Mesendoderm (in vitro differentiated cells): ENCODE measurements at regions not wholly inside any gene's neighbourhood (a gene's known extent, or its start where the extent isn't known, plus 50 kb on each side); places are given as distances from the start of the nearest gene placed in this dataset.

ENCODE experiments used
- DNase-seq: peaks from one replicate; pipeline ENCODE4 v3.0.0; 2013
- H2AK5ac ChIP-seq: 2 replicates; pipeline ENCODE4 v1.6.1; 2013; ENCODE audit warnings: low read length, inconsistent platforms
- H2BK120ac ChIP-seq: 2 replicates; pipeline ENCODE4 v1.6.1; 2013; ENCODE audit warnings: low read depth, mild to moderate bottlenecking, low read length, moderate library complexity, mixed read lengths
- H2BK15ac ChIP-seq: replicated peaks from 2 replicates; pipeline ENCODE4 v1.6.1; 2013; ENCODE audit warnings: low read depth, mild to moderate bottlenecking, moderate library complexity
- H2BK5ac ChIP-seq: 2 replicates; pipeline ENCODE4 v1.6.1; 2013; ENCODE audit warnings: low read length, inconsistent platforms
- H3K18ac ChIP-seq: 2 replicates; pipeline ENCODE4 v1.6.1; 2013; ENCODE audit warnings: mild to moderate bottlenecking, low read length, mixed read lengths
- H3K23ac ChIP-seq: one replicate; pipeline ENCODE4 v1.6.1; 2013; ENCODE audit warnings: low read length
- H3K27ac ChIP-seq: 2 replicates; pipeline ENCODE4 v1.5.1; 2013; ENCODE audit warnings: low read depth, mild to moderate bottlenecking, inconsistent platforms, low read length, moderate library complexity
- H3K27me3 ChIP-seq: 2 replicates; pipeline ENCODE4 v1.6.1; 2013; ENCODE audit warnings: low read length, control low read depth, mild to moderate bottlenecking, inconsistent platforms; ENCODE audit not compliant: insufficient read depth, poor library complexity
- H3K36me3 ChIP-seq: 2 replicates; pipeline ENCODE4 v1.6.1; 2013; ENCODE audit warnings: low read length, inconsistent platforms; ENCODE audit not compliant: control insufficient read depth, insufficient read depth
- H3K4ac ChIP-seq: one replicate; pipeline ENCODE4 v1.6.1; 2013; ENCODE audit warnings: low read depth, mild to moderate bottlenecking, low read length, moderate library complexity
- H3K4me1 ChIP-seq: 2 replicates; pipeline ENCODE4 v1.6.1; 2013; ENCODE audit warnings: low read depth, low read length, inconsistent platforms; ENCODE audit not compliant: control insufficient read depth
- H3K4me2 ChIP-seq: 2 replicates; pipeline ENCODE4 v1.6.1; 2013; ENCODE audit warnings: low read length
- H3K4me3 ChIP-seq: 2 replicates; pipeline ENCODE4 v1.5.1; 2013; ENCODE audit warnings: mild to moderate bottlenecking, low read length
- H3K56ac ChIP-seq: one replicate; pipeline ENCODE4 v1.6.1; 2013; ENCODE audit warnings: low read length
- H3K79me1 ChIP-seq: 2 replicates; pipeline ENCODE4 v1.6.1; 2013; ENCODE audit warnings: low read length, inconsistent platforms
- H3K79me2 ChIP-seq: 2 replicates; pipeline ENCODE4 v1.6.1; 2013; ENCODE audit warnings: mild to moderate bottlenecking, low read length; ENCODE audit not compliant: control insufficient read depth, insufficient read depth
- H3K9ac ChIP-seq: 2 replicates; pipeline ENCODE4 v1.6.1; 2013; ENCODE audit warnings: low read length, inconsistent platforms
- H4K5ac ChIP-seq: one replicate; pipeline ENCODE4 v1.6.1; 2013; ENCODE audit warnings: low read length
- H4K8ac ChIP-seq: one replicate; pipeline ENCODE4 v1.6.1; 2013; ENCODE audit warnings: low read depth, mild to moderate bottlenecking, control low read depth, low read length, moderate library complexity
- WGBS: extraction: QIAGEN DNeasy Blood & Tissue Kit; methylation state at CpG from one replicate; pipeline ENCODE4 v1.1.7; 2013; ENCODE audit warnings: low lambda C conversion rate, missing lambda C conversion rate; ENCODE audit not compliant: insufficient coverage; ENCODE audit errors: extremely low coverage; 5-methylcytosine and 5-hydroxymethylcytosine counted together

- Histone ChIP-seq H2BK5ac (no peak overlapping the region), H3K18ac (no peak overlapping the region), H3K27me3 (no peaks in the 10 kb centered on the region), H3K4me3 (no peak overlapping the region), H3K56ac (no peak overlapping the region), H4K8ac (no peak overlapping the region), H3K4me1 (no peaks in the 10 kb centered on the region), H2BK120ac (no peak overlapping the region), H3K27ac (no peak overlapping the region), H3K23ac (no peak overlapping the region), H3K4ac (no peak overlapping the region), H2BK15ac (no peak overlapping the region), H3K4me2 (no peak overlapping the region), H3K9ac (no peak overlapping the region), H4K5ac (no peak overlapping the region), H3K79me1 (no peaks in the 10 kb centered on the region), H2AK5ac (no peak overlapping the region), H3K79me2 (no peaks in the 10 kb centered on the region), H3K36me3 (no peaks in the 10 kb centered on the region)
- DNase-seq, result no peak
- WGBS, result no CpG with 5 or more reads among the region's 1 CpG
Observed at GRCh38 chr9:29838491-29839020, 2265.3 kb upstream of the C9orf72 start.

GRCh38 chr9:29844251-29844650 lies 2271.0 kb upstream of the C9orf72 start:
- Histone ChIP-seq H3K18ac (no peak overlapping the region), H3K27me3 (no peaks in the 10 kb centered on the region), H3K9ac (no peak overlapping the region), H3K4me1 (no peaks in the 10 kb centered on the region), H3K56ac (no peak overlapping the region), H3K27ac (no peak overlapping the region), H3K4me2 (no peak overlapping the region), H3K36me3 (no peaks in the 10 kb centered on the region), H2BK5ac (no peak overlapping the region), H2BK15ac (no peak overlapping the region), H4K5ac (no peak overlapping the region), H3K79me2 (no peaks in the 10 kb centered on the region), H3K4ac (no peak overlapping the region), H2AK5ac (no peak overlapping the region), H3K23ac (no peak overlapping the region), H2BK120ac (no peak overlapping the region), H3K79me1 (no peaks in the 10 kb centered on the region), H3K4me3 (no peak overlapping the region), H4K8ac (no peak overlapping the region)
- WGBS, result no CpG with 5 or more reads among the region's 1 CpG
- no peak for DNase-seq

- H4K8ac ChIP-seq, result no peak overlapping the region
- H3K79me1 ChIP-seq, result no peaks in the 10 kb centered on the region
- no peak overlapping the region for H2BK5ac ChIP-seq
- H3K4me1 ChIP-seq, result no peaks in the 10 kb centered on the region
- no peak overlapping the region for H2AK5ac ChIP-seq
- no peak overlapping the region for H3K56ac ChIP-seq
- H3K4me3 ChIP-seq, result no peak overlapping the region
- no peak overlapping the region for H3K18ac ChIP-seq
- DNase-seq, result no peak
- no peak overlapping the region for H3K4ac ChIP-seq
- no peak overlapping the region for H3K9ac ChIP-seq
- H2BK15ac ChIP-seq, result no peak overlapping the region
- H3K36me3 ChIP-seq, result no peaks in the 10 kb centered on the region
- H3K27ac ChIP-seq, result no peak overlapping the region
- no peaks in the 10 kb centered on the region for H3K79me2 ChIP-seq
- H3K23ac ChIP-seq, result no peak overlapping the region
- no peak overlapping the region for H2BK120ac ChIP-seq
- no CpG with 5 or more reads among the region's 1 CpG for WGBS
- no peaks in the 10 kb centered on the region for H3K27me3 ChIP-seq
- H3K4me2 ChIP-seq, result no peak overlapping the region
- no peak overlapping the region for H4K5ac ChIP-seq
Observed at GRCh38 chr9:29850664-29851063, 2277.4 kb upstream of the C9orf72 start.

- no peak overlapping the region for H3K18ac ChIP-seq
- H2BK120ac ChIP-seq, result no peak overlapping the region
- H3K27ac ChIP-seq, result no peak overlapping the region
- DNase-seq, result no peak
- no peak overlapping the region for H3K56ac ChIP-seq
- H3K23ac ChIP-seq, result no peak overlapping the region
- H3K79me1 ChIP-seq, result no peaks in the 10 kb centered on the region
- H3K4ac ChIP-seq, result no peak overlapping the region
- no peak overlapping the region for H2BK15ac ChIP-seq
- H3K27me3 ChIP-seq, result no peaks in the 10 kb centered on the region
- no peaks in the 10 kb centered on the region for H3K4me1 ChIP-seq
- no peak overlapping the region for H3K9ac ChIP-seq
- H4K5ac ChIP-seq, result no peak overlapping the region
- no peaks in the 10 kb centered on the region for H3K36me3 ChIP-seq
- H3K4me3 ChIP-seq, result no peak overlapping the region
- H4K8ac ChIP-seq, result no peak overlapping the region
- H2BK5ac ChIP-seq, result no peak overlapping the region
- no CpG with 5 or more reads among the region's 2 CpGs for WGBS
- H3K79me2 ChIP-seq, result no peaks in the 10 kb centered on the region
- no peak overlapping the region for H3K4me2 ChIP-seq
- no peak overlapping the region for H2AK5ac ChIP-seq
Observed at GRCh38 chr9:29861803-29862202, 2288.5 kb upstream of the C9orf72 start.

- H3K4me2 ChIP-seq, result no peak overlapping the region
- no peak overlapping the region for H2BK120ac ChIP-seq
- no peak overlapping the region for H2AK5ac ChIP-seq
- no peak overlapping the region for H2BK15ac ChIP-seq
- peak; percentile 15 for DNase-seq
- no peak overlapping the region for H2BK5ac ChIP-seq
- H4K8ac ChIP-seq, result no peak overlapping the region
- no peak overlapping the region for H4K5ac ChIP-seq
- H3K56ac ChIP-seq, result no peak overlapping the region
- no peaks in the 10 kb centered on the region for H3K36me3 ChIP-seq
- H3K79me2 ChIP-seq, result no peaks in the 10 kb centered on the region
- no peak overlapping the region for H3K4me3 ChIP-seq
- no peak overlapping the region for H3K4ac ChIP-seq
- H3K27me3 ChIP-seq, result no peaks in the 10 kb centered on the region
- no peak overlapping the region for H3K23ac ChIP-seq
- no CpG with 5 or more reads among the region's 3 CpGs for WGBS
- H3K9ac ChIP-seq, result no peak overlapping the region
- H3K4me1 ChIP-seq, result no peaks in the 10 kb centered on the region
- H3K79me1 ChIP-seq, result no peaks in the 10 kb centered on the region
- no peak overlapping the region for H3K18ac ChIP-seq
- H3K27ac ChIP-seq, result no peak overlapping the region
Observed at GRCh38 chr9:29865764-29866313, 2292.6 kb upstream of the C9orf72 start.

- no peaks in the 10 kb centered on the region for H3K27me3 ChIP-seq
- H3K4me2 ChIP-seq, result no peak overlapping the region
- no peak overlapping the region for H3K18ac ChIP-seq
- H4K8ac ChIP-seq, result no peak overlapping the region
- H2AK5ac ChIP-seq, result no peak overlapping the region
- WGBS, result no CpG with 5 or more reads among the region's 4 CpGs
- no peak overlapping the region for H2BK120ac ChIP-seq
- H3K79me1 ChIP-seq, result no peaks in the 10 kb centered on the region
- DNase-seq, result peak; percentile 49
- H3K23ac ChIP-seq, result no peak overlapping the region
- no peak overlapping the region for H3K27ac ChIP-seq
- no peak overlapping the region for H2BK5ac ChIP-seq
- H3K4ac ChIP-seq, result no peak overlapping the region
- H4K5ac ChIP-seq, result no peak overlapping the region
- H3K9ac ChIP-seq, result no peak overlapping the region
- H3K4me3 ChIP-seq, result no peak overlapping the region
- no peak overlapping the region for H2BK15ac ChIP-seq
- no peaks in the 10 kb centered on the region for H3K4me1 ChIP-seq
- no peak overlapping the region for H3K56ac ChIP-seq
- no peaks in the 10 kb centered on the region for H3K79me2 ChIP-seq
- no peaks in the 10 kb centered on the region for H3K36me3 ChIP-seq
Observed at GRCh38 chr9:29866556-29866955, 2293.3 kb upstream of the C9orf72 start.
